ENCODE measurements at regions not wholly inside any gene's neighbourhood (a gene's known extent, or its start where the extent isn't known, plus 50 kb on each side); places are given as distances from the start of the nearest gene placed in this dataset.

GRCh38 chr13:80256352-80256932 is 84.5 kb downstream of the SPRY2 start:
- Histone ChIP-seq H3K36me3 (ENCODE audit: control insufficient read depth, insufficient read depth, low read length) (no peaks in the 10 kb centered on the region), H3K27me3 (ENCODE audit: control insufficient read depth, insufficient read depth, low read length, poor library complexity, severe bottlenecking) (no peaks in the 10 kb centered on the region), H3K4me3 (ENCODE audit: low read length) (no peak overlapping the region), H3K9ac (ENCODE audit: extremely low read depth, low read length, poor library complexity, severe bottlenecking) (no peak overlapping the region), H3K27ac (ENCODE audit: low read depth, low read length) (no peak overlapping the region), H3K4me1 (ENCODE audit: control insufficient read depth, insufficient read depth, low read length) (no peaks in the 10 kb centered on the region), H3K9me3 (ENCODE audit: control insufficient read depth, low read length) (no peaks in the 10 kb centered on the region)
- DNase-seq, result no peak
- no peaks in the 10 kb centered on the region for H3K36me3 Mint-ChIP-seq (ENCODE audit: low read depth)
- peaks cover under 1% of the 10 kb centered on the region for H3K4me1 Mint-ChIP-seq
- H3K4me3 Mint-ChIP-seq, result no peak overlapping the region
- peaks cover 2% of the 10 kb centered on the region for H3K9me3 Mint-ChIP-seq
- no peak overlapping the region for H3K27ac Mint-ChIP-seq
- no peak for TF ChIP-seq CTCF (conservative IDR thresholded peaks at IDR 0.05)
- H3K27me3 Mint-ChIP-seq (ENCODE audit: insufficient read depth), result no peaks in the 10 kb centered on the region
- 82 to 95% methylated on average over 4 to 7 of the region's 7 CpGs for WGBS, 2 experiments (ENCODE audit: insufficient coverage in 1 of 2, insufficient read length in 1 of 2)

- TF ChIP-seq CTCF (conservative IDR thresholded peaks at IDR 0.05), result no peak
- H3K9ac ChIP-seq (ENCODE audit: extremely low read depth, low read length, poor library complexity, severe bottlenecking), result no peak overlapping the region
- H3K36me3 ChIP-seq (ENCODE audit: control insufficient read depth, insufficient read depth, low read length), result no peaks in the 10 kb centered on the region
- no peaks in the 10 kb centered on the region for H3K4me1 Mint-ChIP-seq
- no peaks in the 10 kb centered on the region for H3K27me3 Mint-ChIP-seq (ENCODE audit: insufficient read depth)
- DNase-seq, result no peak
- H3K36me3 Mint-ChIP-seq (ENCODE audit: low read depth), result no peaks in the 10 kb centered on the region
- no peak overlapping the region for H3K27ac Mint-ChIP-seq
- 93 to 100% methylated on average over 1 of the region's 1 CpG for WGBS, 2 experiments (ENCODE audit: insufficient coverage in 1 of 2, insufficient read length in 1 of 2)
- no peak overlapping the region for H3K4me3 Mint-ChIP-seq
- H3K4me1 ChIP-seq (ENCODE audit: control insufficient read depth, insufficient read depth, low read length), result no peaks in the 10 kb centered on the region
- no peaks in the 10 kb centered on the region for H3K9me3 Mint-ChIP-seq
- H3K9me3 ChIP-seq (ENCODE audit: control insufficient read depth, low read length), result no peaks in the 10 kb centered on the region
- no peaks in the 10 kb centered on the region for H3K27me3 ChIP-seq (ENCODE audit: control insufficient read depth, insufficient read depth, low read length, poor library complexity, severe bottlenecking)
- no peak overlapping the region for H3K27ac ChIP-seq (ENCODE audit: low read depth, low read length)
- no peak overlapping the region for H3K4me3 ChIP-seq (ENCODE audit: low read length)
Measured at GRCh38 chr13:80255946-80256345, 85.0 kb downstream of the SPRY2 start.

GRCh38 chr13:80251403-80251802 is 89.5 kb downstream of the SPRY2 start:
- TF ChIP-seq CTCF (conservative IDR thresholded peaks at IDR 0.05), result peak; percentile 42
- 76 to 92% methylated on average over 2 of the region's 2 CpGs for WGBS, 2 experiments (ENCODE audit: insufficient coverage in 1 of 2, insufficient read length in 1 of 2)
- no peak overlapping the region for H3K27ac ChIP-seq (ENCODE audit: low read depth, low read length)
- no peak overlapping the region for H3K4me3 ChIP-seq (ENCODE audit: low read length)
- no peak overlapping the region for H3K4me3 Mint-ChIP-seq
- H3K27me3 Mint-ChIP-seq (ENCODE audit: insufficient read depth), result no peaks in the 10 kb centered on the region
- H3K4me1 Mint-ChIP-seq, result no peaks in the 10 kb centered on the region
- H3K9me3 ChIP-seq (ENCODE audit: control insufficient read depth, low read length), result no peaks in the 10 kb centered on the region
- peaks cover 2% of the 10 kb centered on the region for H3K9me3 Mint-ChIP-seq
- no peaks in the 10 kb centered on the region for H3K36me3 Mint-ChIP-seq (ENCODE audit: low read depth)
- DNase-seq, result no peak
- no peaks in the 10 kb centered on the region for H3K36me3 ChIP-seq (ENCODE audit: control insufficient read depth, insufficient read depth, low read length)
- no peaks in the 10 kb centered on the region for H3K27me3 ChIP-seq (ENCODE audit: control insufficient read depth, insufficient read depth, low read length, poor library complexity, severe bottlenecking)
- no peak overlapping the region for H3K27ac Mint-ChIP-seq
- H3K9ac ChIP-seq (ENCODE audit: extremely low read depth, low read length, poor library complexity, severe bottlenecking), result no peak overlapping the region
- H3K4me1 ChIP-seq (ENCODE audit: control insufficient read depth, insufficient read depth, low read length), result no peaks in the 10 kb centered on the region
